ENCODE measurements at regions not wholly inside any gene's neighbourhood (a gene's known extent, or its start where the extent isn't known, plus 50 kb on each side); places are given as distances from the start of the nearest gene placed in this dataset.
A peak's percentile ranks its signal among the peaks of the same experiment; 100 is the strongest.
"Not testable (repeated sequence)": the region's sequence is repeated elsewhere in the genome, so short reads cannot be mapped to it uniquely, and the experiment has no call there.

- peak; percentile 39 for DNase-seq (ENCODE audit: low spot score)
Observed at GRCh38 chr15:38961931-38962330, 397.3 kb upstream of the RASGRP1 start.

GRCh38 chr15:38972831-38973230 lies 408.2 kb upstream of the RASGRP1 start:
- no peak for DNase-seq (ENCODE audit: low spot score)

DNA sequence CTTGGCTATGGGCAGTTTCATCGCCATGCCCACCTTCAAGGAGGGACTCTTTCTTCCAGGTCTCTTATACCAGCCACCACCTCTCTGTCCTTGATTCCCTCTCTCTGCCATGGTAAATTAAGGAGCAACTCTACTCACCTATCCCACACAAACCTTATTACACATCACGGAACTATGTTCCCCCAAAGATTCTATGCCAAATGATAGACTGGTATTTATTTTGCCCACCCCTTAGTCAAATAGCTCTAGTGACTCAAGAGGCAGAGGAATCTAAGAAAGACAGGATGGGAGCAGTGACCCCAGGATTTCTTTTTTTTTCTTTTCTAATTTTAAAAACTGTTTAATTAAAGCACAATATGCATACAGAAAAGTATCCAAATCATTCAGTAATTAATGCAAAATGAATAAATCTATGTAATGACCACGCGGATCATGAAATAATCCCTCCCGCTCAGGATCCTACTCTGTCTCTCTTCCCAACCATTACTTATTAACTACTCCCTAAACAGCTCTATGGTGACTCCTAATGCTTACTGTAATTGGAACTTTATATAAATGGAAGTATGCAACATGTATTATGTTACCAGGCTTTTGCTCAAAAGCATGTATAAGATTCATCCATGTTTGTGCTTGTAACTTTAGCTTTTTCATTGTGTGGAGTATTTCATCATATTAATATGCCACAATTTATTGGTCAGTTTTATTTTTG lies 410.8 kb upstream of the RASGRP1 start:
- DNase-seq (ENCODE audit: low spot score) = no peak

DNA sequence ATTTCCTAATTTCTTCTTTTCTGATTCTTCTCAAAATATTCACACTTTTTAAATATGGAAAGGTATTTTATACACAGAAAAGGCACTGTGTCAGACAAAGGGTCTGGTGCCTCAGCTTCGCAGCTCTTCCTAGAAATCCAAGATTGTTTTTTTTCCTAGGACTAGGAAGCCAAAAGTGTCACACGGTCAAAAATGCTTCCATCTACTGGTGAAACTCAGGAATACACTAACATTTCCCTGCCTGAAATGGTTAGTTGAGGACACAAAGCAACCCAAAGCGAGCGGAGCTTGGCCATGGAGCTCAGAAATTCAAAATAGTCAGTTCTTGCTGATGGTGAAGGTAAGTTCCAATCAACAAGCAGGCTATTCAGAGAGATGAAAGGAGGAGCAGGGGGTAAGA lies 426.5 kb upstream of the RASGRP1 start:
- DNase-seq (ENCODE audit: low spot score) = peak; percentile 38

- DNase-seq (ENCODE audit: low spot score) = no peak
Observed at GRCh38 chr15:38991701-38992100, 427.1 kb upstream of the RASGRP1 start.

DNA sequence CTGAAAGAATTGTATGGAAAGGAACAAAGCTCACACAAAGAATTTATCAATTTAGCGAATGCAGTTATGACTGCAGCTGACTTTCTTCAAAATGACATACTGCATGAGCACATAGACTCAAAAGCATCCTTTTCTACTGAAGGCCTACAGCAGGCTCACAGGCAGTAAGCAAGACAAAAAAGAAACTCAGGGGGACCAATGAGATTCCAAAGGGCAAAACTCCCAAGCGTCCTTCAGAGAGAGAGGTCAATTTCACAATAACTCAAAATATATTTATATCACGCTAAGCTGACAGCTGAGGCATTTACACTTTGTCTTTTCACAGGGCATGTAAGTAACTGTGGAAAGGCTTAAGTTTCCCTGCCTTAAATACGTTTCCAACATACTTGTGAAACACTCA lies 427.9 kb upstream of the RASGRP1 start:
- DNase-seq (ENCODE audit: low spot score) = no peak

DNA sequence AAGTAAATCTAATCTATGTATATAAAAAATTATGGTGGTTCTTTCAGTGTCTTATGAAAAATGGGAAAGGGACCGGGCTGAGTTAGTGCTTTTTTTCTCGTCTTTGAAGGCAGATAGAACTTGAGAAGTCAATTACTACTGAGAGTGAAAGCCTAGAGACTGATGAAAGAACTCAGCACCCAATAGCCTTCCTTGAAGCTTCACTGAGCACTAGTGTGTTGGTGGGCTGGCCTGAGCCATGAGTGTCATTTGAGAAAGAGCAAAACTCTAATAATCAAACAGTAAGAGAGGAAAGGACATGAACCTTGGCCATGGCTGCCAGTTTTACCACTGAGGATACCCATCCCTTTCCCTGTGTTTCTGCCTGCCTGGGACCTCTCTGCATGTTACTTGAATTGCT lies 428.3 kb upstream of the RASGRP1 start:
- no peak for DNase-seq (ENCODE audit: low spot score)

- no peak for DNase-seq (ENCODE audit: low spot score)
Observed at GRCh38 chr15:38994310-38994709, 429.7 kb upstream of the RASGRP1 start.

- no peak for DNase-seq (ENCODE audit: low spot score)
Observed at GRCh38 chr15:38996111-38996631, 431.6 kb upstream of the RASGRP1 start.

DNA sequence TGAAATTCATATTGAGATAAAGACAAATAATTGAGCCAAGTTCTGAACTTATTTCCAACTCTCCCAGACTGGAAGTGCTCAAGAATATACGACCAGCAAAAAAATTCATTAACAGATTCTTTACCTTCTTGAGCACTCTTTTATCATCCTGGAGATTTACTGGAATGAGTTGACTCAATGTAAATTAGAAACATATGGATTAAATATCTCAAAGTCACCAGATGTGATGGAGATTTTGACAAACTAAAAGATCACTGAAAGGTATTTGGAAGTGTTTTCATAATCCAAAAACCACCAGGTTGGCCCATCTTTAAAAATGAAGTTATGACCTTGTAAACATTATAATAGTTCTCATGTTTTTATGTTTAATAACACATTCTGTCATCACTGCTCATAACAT lies 433.2 kb upstream of the RASGRP1 start:
- no peak for DNase-seq (ENCODE audit: low spot score)

GRCh38 chr15:39000008-39000734 lies 435.6 kb upstream of the RASGRP1 start:
- DNase-seq (ENCODE audit: low spot score) = no peak

GRCh38 chr15:39009740-39010139 lies 445.1 kb upstream of the RASGRP1 start:
- DNase-seq (ENCODE audit: low spot score) = no peak

GRCh38 chr15:39011066-39011465 lies 446.5 kb upstream of the RASGRP1 start:
- not testable (repeated sequence) for DNase-seq (ENCODE audit: low spot score)

DNA sequence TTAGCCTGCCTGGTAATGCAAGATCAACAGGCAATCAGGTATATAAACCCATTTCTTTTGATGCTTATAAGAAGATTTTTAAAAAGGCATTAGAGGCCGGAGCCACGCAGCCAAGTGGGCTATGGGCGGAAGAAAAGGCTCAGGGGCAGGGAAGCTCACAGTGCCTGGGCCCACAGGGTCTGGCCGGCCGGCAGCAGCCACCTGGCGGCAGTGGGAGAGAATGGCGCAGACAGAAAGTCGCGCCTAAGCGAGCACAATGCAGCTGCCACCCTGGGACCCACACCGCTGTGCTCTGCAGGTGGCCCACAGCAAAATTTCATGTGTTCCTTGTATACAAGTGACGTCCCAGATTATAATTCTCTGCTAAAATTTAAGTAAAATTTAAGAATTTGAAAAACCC lies 448.6 kb upstream of the RASGRP1 start:
- no peak for DNase-seq (ENCODE audit: low spot score)

- no peak for DNase-seq (ENCODE audit: low spot score)
Observed at GRCh38 chr15:39014682-39015081, 450.1 kb upstream of the RASGRP1 start.

DNA sequence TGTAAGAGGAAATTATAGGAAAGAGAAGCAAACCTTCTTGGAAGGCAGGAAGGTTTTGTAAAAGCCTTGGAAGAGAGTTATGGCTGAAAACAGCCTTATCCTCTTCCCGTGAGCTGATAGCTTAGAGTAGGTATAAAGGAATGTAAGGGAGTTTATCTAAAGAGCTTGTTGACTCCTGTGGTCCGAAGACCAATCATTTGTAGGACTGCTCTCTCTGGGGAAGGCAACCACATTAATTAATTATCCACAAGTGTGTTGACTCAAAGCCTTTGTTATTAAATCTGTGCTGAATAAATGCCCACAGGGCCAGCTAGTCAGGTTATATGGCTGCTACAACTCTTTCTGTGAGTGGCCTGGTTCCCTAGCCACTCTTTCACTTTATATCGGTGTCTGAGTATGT lies 452.1 kb upstream of the RASGRP1 start:
- DNase-seq (ENCODE audit: low spot score) = no peak

- no peak for DNase-seq (ENCODE audit: low spot score)
Observed at GRCh38 chr15:39018966-39019365, 454.4 kb upstream of the RASGRP1 start.

DNA sequence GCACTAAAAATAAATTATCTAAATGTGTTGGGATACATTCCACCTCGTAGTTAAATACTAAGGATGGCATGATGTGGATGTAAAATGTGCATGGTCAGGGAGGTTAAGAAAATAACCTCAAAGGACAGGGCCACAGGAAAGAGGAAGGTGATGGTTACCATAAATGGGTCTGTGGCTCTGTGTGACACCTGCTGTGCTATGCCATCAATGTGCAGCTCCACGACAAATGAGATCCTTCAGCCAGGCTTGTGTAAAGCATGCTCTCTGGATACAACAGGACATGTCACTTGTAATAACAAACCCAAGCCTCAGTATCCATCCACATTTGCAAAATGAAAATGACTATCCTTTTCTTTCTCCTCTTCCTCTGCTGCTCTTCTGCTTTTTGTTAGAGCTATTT lies 456.7 kb upstream of the RASGRP1 start:
- DNase-seq (ENCODE audit: low spot score) = no peak

- DNase-seq (ENCODE audit: low spot score) = no peak
Observed at GRCh38 chr15:39022532-39023305, 458.1 kb upstream of the RASGRP1 start.

GRCh38 chr15:39025321-39025720 lies 460.7 kb upstream of the RASGRP1 start:
- no peak for DNase-seq (ENCODE audit: low spot score)

DNA sequence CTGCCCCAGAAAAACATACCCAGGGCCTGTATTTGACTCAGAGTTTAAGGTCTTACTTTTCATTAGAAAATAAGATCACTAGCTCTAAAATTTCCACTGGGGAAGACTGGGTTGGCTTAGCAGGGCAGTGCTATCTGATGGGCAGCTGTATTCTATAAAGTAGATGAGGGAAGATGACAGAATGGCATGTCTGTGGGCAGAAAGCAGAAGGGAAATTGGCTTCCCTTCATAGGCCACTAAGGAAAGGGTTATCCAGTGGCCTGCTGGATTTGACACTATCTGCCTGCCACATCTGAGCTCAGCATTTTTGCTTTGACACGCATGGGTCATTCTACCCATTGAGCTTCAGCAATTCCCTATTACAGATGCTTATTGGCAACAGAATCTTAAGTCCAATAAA lies 461.3 kb upstream of the RASGRP1 start:
- no peak for DNase-seq (ENCODE audit: low spot score)

- DNase-seq (ENCODE audit: low spot score) = no peak
Observed at GRCh38 chr15:39028069-39028468, 463.5 kb upstream of the RASGRP1 start.

DNA sequence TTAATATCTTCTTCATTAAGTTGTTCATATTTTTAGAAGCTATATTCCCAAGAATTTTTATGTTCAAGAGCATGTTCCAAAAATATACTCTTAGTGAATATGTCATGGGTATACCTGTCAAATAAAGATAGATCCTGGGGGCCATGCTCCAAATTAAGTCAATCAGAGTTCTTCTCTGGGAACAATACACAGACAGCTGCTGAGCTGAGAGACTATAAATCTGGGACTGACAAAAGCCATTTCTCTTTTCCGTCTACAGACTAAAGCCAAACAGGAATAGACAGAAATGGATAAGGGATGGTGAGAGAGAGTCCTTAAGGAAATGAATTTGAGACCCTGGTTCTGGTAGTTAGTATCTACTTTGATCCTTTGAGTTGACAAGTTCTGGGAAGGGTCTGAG lies 465.1 kb upstream of the RASGRP1 start:
- no peak for DNase-seq (ENCODE audit: low spot score)

Data from cerebellar cortex (tissue), 1 donor.